ENCODE measurements at regions not wholly inside any gene's neighbourhood (a gene's known extent, or its start where the extent isn't known, plus 50 kb on each side); places are given as distances from the start of the nearest gene placed in this dataset.

- no peak overlapping the region for H3K4me3 ChIP-seq (ENCODE audit: low read depth, low read length)
- no peak for DNase-seq (ENCODE audit: low read depth)
- no peak for TF ChIP-seq CTCF (IDR thresholded peaks at IDR 0.05; ENCODE audit: insufficient read depth, low read depth, low read length, missing control alignments)
These were observed 289.7 kb downstream of the TCF7L2 start for GRCh38 chr10:113239566-113240350.

- no peak for DNase-seq (ENCODE audit: low read depth)
- TF ChIP-seq CTCF (IDR thresholded peaks at IDR 0.05; ENCODE audit: insufficient read depth, low read depth, low read length, missing control alignments) = no peak
- no peak overlapping the region for H3K4me3 ChIP-seq (ENCODE audit: low read depth, low read length)
These were observed 290.7 kb downstream of the TCF7L2 start for GRCh38 chr10:113240736-113241135.

- TF ChIP-seq CTCF (IDR thresholded peaks at IDR 0.05; ENCODE audit: insufficient read depth, low read depth, low read length, missing control alignments) = no peak
- DNase-seq (ENCODE audit: low read depth) = no peak
- H3K4me3 ChIP-seq (ENCODE audit: low read depth, low read length) = no peak overlapping the region
These were observed 291.7 kb downstream of the TCF7L2 start for GRCh38 chr10:113241599-113242360.

GRCh38 chr10:113243311-113243710, 293.3 kb downstream of the TCF7L2 start:
- no peak overlapping the region for H3K4me3 ChIP-seq (ENCODE audit: low read depth, low read length)
- TF ChIP-seq CTCF (IDR thresholded peaks at IDR 0.05; ENCODE audit: insufficient read depth, low read depth, low read length, missing control alignments) = no peak
- DNase-seq (ENCODE audit: low read depth) = no peak

GRCh38 chr10:113244750-113245149, 294.7 kb downstream of the TCF7L2 start:
- no peak overlapping the region for H3K4me3 ChIP-seq (ENCODE audit: low read depth, low read length)
- no peak for TF ChIP-seq CTCF (IDR thresholded peaks at IDR 0.05; ENCODE audit: insufficient read depth, low read depth, low read length, missing control alignments)
- DNase-seq (ENCODE audit: low read depth) = no peak

- TF ChIP-seq CTCF (IDR thresholded peaks at IDR 0.05; ENCODE audit: insufficient read depth, low read depth, low read length, missing control alignments) = no peak
- H3K4me3 ChIP-seq (ENCODE audit: low read depth, low read length) = no peak overlapping the region
- DNase-seq (ENCODE audit: low read depth) = no peak
These were observed 295.2 kb downstream of the TCF7L2 start for GRCh38 chr10:113245286-113245685.

Measured in GM12865 (cell line).